ENCODE measurements at regions not wholly inside any gene's neighbourhood (a gene's known extent, or its start where the extent isn't known, plus 50 kb on each side); places are given as distances from the start of the nearest gene placed in this dataset.

- TF ChIP-seq POLR2A (IDR thresholded peaks at IDR 0.05) (no peak), CTCF (IDR thresholded peaks at IDR 0.05) (no peak)
Observed at GRCh38 chr4:15237648-15238230, 190.1 kb upstream of the C1QTNF7 start.
